Adrenal gland (tissue), 5 donors: ENCODE measurements at regions not wholly inside any gene's neighbourhood (a gene's known extent, or its start where the extent isn't known, plus 50 kb on each side); places are given as distances from the start of the nearest gene placed in this dataset.

Experiments
- POLR2A ChIP-seq, 2 donors: fragments of 450-650 bp; IDR thresholded peaks; one replicate each; pipeline ENCODE4 v1.6.1; 2017; ENCODE audit warnings: antibody characterized with exemption in 2 of 2, mild to moderate bottlenecking in 2 of 2, moderate library complexity in 1 of 2
- TF ChIP-seq, protein P1 (sequence below), 6 experiments: fragments of 450-650 bp in 4 of 6; fragments of 200-600 bp in 2 of 6; sonication (generic) in 1 of 6; IDR thresholded peaks; 1 replicate in 5 of 6; 2 replicates in 1 of 6; pipeline versions ENCODE4 v1.5.1 to v1.8.0; 2016 to 2021; ENCODE audit warnings: antibody characterized with exemption in 6 of 6, mild to moderate bottlenecking in 2 of 6, moderate library complexity in 1 of 6
- donor health status: DM: no; HTN: no; CAD: no.

DNA sequence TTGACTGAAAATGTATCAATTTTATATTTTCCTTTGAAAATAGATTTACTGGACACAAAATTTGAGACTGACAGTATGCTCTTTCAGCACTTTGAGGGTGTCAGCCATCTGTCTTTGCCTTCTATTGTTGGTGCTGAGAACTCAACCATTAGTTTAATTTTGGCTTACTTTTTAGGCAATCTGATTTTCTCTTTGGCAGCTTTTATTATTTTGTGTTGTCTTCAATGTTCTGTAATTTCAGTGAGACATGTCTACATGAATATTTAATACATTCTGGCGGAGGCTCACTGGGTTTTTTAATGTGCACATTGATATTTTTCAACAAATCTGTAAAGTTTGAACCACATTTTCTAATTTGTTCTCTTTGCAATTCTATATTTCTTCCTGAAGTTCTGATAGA is 648.6 kb downstream of the C6orf118 start:
- TF ChIP-seq, protein P1, sequence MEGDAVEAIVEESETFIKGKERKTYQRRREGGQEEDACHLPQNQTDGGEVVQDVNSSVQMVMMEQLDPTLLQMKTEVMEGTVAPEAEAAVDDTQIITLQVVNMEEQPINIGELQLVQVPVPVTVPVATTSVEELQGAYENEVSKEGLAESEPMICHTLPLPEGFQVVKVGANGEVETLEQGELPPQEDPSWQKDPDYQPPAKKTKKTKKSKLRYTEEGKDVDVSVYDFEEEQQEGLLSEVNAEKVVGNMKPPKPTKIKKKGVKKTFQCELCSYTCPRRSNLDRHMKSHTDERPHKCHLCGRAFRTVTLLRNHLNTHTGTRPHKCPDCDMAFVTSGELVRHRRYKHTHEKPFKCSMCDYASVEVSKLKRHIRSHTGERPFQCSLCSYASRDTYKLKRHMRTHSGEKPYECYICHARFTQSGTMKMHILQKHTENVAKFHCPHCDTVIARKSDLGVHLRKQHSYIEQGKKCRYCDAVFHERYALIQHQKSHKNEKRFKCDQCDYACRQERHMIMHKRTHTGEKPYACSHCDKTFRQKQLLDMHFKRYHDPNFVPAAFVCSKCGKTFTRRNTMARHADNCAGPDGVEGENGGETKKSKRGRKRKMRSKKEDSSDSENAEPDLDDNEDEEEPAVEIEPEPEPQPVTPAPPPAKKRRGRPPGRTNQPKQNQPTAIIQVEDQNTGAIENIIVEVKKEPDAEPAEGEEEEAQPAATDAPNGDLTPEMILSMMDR (IDR thresholded peaks at IDR 0.05), result no peak
- TF ChIP-seq POLR2A (IDR thresholded peaks at IDR 0.05), result no peak
